ENCODE measurements at regions not wholly inside any gene's neighbourhood (a gene's known extent, or its start where the extent isn't known, plus 50 kb on each side); places are given as distances from the start of the nearest gene placed in this dataset.
"Not testable (repeated sequence)": the region's sequence is repeated elsewhere in the genome, so short reads cannot be mapped to it uniquely, and the experiment has no call there.

DNA sequence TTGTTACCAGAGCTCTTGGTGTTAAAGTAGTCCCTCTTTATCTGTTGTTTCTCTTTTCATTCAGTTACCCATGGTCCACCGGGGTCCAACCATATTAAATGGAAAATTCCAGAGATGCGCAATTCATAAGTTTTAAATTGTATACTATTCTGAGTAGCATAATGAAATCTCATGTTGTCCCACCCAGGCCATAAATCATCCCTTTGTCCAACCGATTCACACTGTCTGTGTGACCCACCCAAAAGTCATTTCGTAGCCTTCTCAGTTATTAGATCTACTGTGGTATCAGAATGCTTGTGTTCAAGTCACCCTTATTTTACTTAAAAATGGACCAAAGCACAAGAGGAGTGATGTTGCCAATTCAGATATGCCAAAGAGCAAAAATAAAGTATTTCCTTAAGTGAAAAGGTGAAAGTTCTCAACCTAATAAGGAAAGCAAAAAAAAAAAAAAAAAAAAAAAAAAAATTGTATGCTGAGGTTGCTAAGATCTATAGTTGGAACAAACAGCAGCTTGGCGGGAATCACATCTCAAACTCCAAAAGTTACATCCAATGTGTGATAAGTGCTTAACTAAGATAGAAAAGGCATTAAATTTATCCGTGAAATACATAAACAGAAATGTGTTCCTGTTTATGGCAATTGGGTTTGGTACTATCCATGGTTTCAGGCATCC is 106.8 kb upstream of the GPBP1 start:
- no peak for TF ChIP-seq CTCF (IDR thresholded peaks at IDR 0.05; ENCODE audit: extremely low read depth, missing control alignments)
- no peak for DNase-seq (ENCODE audit: low spot score)

DNA sequence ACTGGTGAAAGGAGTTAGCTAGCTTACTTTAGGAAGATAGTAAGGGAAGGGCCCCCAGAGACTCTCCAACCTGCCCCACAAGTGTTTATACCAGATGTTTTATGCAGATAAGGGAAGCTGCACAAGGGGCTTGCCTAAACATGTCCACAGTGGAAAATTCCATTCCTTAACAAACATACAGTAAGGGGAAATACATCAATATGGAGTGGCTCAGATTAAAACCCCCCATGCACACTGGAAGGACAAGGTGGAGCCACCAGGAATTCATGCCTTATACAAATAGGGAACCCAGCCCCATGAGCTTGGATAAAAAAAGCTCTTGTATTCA is 106.3 kb upstream of the GPBP1 start:
- no peak for TF ChIP-seq CTCF (IDR thresholded peaks at IDR 0.05; ENCODE audit: extremely low read depth, missing control alignments)
- DNase-seq (ENCODE audit: low spot score), result no peak

GRCh38 chr5:57069115-57069835 is 104.6 kb upstream of the GPBP1 start:
- no peak for DNase-seq (ENCODE audit: low spot score)
- TF ChIP-seq CTCF (IDR thresholded peaks at IDR 0.05; ENCODE audit: extremely low read depth, missing control alignments), result no peak

DNA sequence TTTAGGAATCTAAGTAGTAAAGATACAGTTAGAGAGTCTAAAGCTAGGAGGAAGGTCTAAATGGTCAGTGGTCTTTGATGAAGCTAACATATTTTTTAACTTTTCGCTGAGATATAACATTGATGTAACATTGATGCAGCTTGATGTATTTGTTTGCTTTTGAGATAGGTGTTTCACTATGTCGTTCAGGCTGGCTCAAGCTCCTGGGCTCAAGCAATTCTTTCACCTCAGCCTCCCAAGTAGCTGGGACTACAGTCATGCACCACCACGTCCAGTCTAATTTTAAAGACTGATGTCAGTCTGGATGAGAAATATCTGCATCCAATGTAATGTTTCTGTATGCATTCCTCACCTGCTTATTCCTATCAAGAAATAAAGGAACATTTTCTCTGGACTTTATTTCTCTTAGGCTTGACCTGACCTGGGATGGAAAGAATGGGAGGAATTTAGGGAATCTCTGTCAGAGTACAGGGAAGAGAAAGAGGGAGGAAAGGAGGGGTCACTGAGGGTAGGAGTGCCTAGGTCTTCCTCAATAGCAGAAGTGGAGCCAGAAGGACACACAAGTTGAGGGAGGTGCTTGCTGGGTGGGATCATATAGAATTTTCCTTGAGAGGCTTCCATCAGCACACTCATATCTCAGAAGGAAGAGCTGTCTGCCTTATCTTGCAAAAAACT is 101.5 kb upstream of the GPBP1 start:
- no peak for TF ChIP-seq CTCF (IDR thresholded peaks at IDR 0.05; ENCODE audit: extremely low read depth, missing control alignments)
- DNase-seq (ENCODE audit: low spot score), result no peak

GRCh38 chr5:57082441-57083067 is 91.3 kb upstream of the GPBP1 start:
- TF ChIP-seq CTCF (IDR thresholded peaks at IDR 0.05; ENCODE audit: extremely low read depth, missing control alignments), result no peak

DNA sequence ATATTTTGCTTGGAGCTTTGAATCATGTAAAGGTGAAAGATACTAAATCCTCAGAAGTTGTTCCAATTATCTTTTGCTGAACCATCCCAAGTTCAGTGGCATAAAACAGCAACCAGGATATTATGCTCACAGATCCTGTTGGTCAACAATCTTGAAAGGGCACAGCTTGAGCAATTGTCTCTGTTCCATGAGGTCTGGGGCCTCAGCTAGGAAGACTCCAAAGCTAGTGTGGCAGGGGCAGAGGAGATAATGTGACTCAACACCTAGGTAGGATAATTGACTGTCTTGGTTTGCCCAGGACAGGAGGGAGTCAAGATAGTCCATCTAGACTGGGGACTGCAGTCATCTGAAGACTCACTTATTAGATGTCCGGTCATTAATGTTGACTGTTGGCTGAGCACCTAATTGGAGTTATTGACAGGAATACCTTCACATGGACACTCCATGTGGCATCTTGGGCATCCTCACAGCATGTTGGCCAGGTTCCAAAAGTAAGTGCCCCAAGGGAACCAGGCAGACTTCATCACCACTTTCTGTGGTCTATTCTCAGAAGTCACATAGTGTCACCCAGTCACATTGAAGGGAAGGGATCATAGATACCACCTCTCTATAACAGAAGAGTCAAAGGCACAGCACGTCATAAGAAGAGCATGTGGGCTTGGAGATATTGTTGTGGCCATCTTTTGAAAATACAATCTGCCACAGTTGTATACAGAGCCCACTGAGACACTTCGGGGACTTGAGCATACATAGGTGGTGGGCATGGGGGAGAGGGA is 88.4 kb upstream of the GPBP1 start:
- DNase-seq (ENCODE audit: low spot score), result no peak
- TF ChIP-seq CTCF (IDR thresholded peaks at IDR 0.05; ENCODE audit: extremely low read depth, missing control alignments), result no peak

More at GRCh38 chr5:57082441-57083067, 91.3 kb upstream of the GPBP1 start:
- no peak for DNase-seq (ENCODE audit: low spot score)

DNA sequence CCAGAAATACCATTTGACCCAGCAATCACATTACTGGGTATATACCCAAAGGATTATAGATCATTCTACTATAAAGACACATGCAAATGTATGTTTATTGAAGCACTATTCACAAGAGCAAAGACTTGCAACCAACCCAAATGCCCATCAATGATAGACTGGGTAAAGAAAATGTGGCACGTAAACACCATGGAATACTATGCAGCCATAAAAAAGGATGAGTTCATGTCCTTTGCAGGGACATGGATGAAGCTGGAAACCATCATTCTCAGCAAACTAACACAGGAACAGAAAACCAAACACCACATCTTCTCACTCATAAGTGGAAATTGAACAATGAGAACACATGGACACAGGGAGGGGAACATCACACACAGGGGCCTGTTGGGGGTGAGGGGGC is 85.9 kb upstream of the GPBP1 start:
- not testable (repeated sequence) for DNase-seq (ENCODE audit: low spot score)

Data from GM20000 (cell line).